WTC11 (cell line): ENCODE measurements at regions not wholly inside any gene's neighbourhood (a gene's known extent, or its start where the extent isn't known, plus 50 kb on each side); places are given as distances from the start of the nearest gene placed in this dataset.

Source experiments
- ATAC-seq: fragments of 200-7000 bp; cut with Tn5 transposase; 2 replicates; pipeline ENCODE4 v1.10.0; 2021; ENCODE audit warnings: mild to moderate bottlenecking, moderate library complexity
- CTCF ChIA-PET: fragments of 300-600 bp; sonication (Branson Sonifier 250); formaldehyde crosslinking; loops from one replicate; lab custom pipeline; 2021; ENCODE audit warnings: antibody characterized with exemption; lab: Charles Lee
- POLR2A ChIA-PET: fragments of 350-600 bp; sonication (Branson Sonifier 250); formaldehyde crosslinking; loops from one replicate; lab custom pipeline; 2021; ENCODE audit warnings: antibody characterized with exemption; lab: Charles Lee
- DNase-seq: peaks from one replicate; pipeline ENCODE4 v3.0.0; 2021; ENCODE audit warnings: low spot score
- H3K27ac Mint-ChIP-seq: 2 replicates; pipeline ENCODE4 v1.8.0; 2021; ENCODE audit warnings: mixed read lengths
- H3K27me3 Mint-ChIP-seq: 2 replicates; pipeline ENCODE4 v1.8.0; 2021; ENCODE audit warnings: low read depth, mild to moderate bottlenecking, moderate library complexity, mixed read lengths
- H3K36me3 Mint-ChIP-seq: 2 replicates; pipeline ENCODE4 v1.8.0; 2021; ENCODE audit warnings: mixed read lengths
- H3K4me1 Mint-ChIP-seq: 2 replicates; pipeline ENCODE4 v1.8.0; 2022; ENCODE audit warnings: mixed read lengths
- H3K4me3 Mint-ChIP-seq: 2 replicates; pipeline ENCODE4 v1.8.0; 2021; ENCODE audit warnings: mild to moderate bottlenecking, moderate library complexity, mixed read lengths
- H3K9me3 Mint-ChIP-seq: 2 replicates; pipeline ENCODE4 v1.8.0; 2021; ENCODE audit warnings: mixed read lengths
- CREM ChIP-seq: sonication (generic); formaldehyde crosslinking; IDR thresholded peaks from 2 replicates; pipeline ENCODE4 v1.8.1; 2022; ENCODE audit warnings: mild to moderate bottlenecking, missing genetic modification reagents, moderate library complexity
- ESRRA ChIP-seq: sonication (generic); formaldehyde crosslinking; IDR thresholded peaks from 2 replicates; pipeline ENCODE4 v1.8.1; 2022; ENCODE audit warnings: mild to moderate bottlenecking, missing genetic modification reagents, borderline replicate concordance
- FOXK1 ChIP-seq: sonication (generic); formaldehyde crosslinking; IDR thresholded peaks from 2 replicates; pipeline ENCODE4 v1.8.0; 2022; ENCODE audit warnings: mild to moderate bottlenecking, moderate library complexity, missing genetic modification reagents
- FOXP4 ChIP-seq: sonication (generic); formaldehyde crosslinking; IDR thresholded peaks from 2 replicates; pipeline ENCODE4 v1.8.0; 2022; ENCODE audit warnings: mild to moderate bottlenecking, missing genetic modification reagents
- GTF2I ChIP-seq: fragments of 250-450 bp; sonication (Bioruptor Pico); conservative IDR thresholded peaks from 2 replicates; pipeline ENCODE4 v1.4.0; 2021; ENCODE audit warnings: mild to moderate bottlenecking
- NR2C2 ChIP-seq: sonication (generic); formaldehyde crosslinking; IDR thresholded peaks from 2 replicates; pipeline ENCODE4 v1.8.0; 2022; ENCODE audit warnings: mild to moderate bottlenecking, missing genetic modification reagents
- OVOL2 ChIP-seq: fragments of 250-450 bp; sonication (Bioruptor Pico); IDR thresholded peaks from 2 replicates; pipeline ENCODE4 v1.9.0; 2021; ENCODE audit warnings: mild to moderate bottlenecking, borderline replicate concordance
- SMAD4 ChIP-seq: sonication (generic); formaldehyde crosslinking; IDR thresholded peaks from 2 replicates; pipeline ENCODE4 v1.8.0; 2022; ENCODE audit warnings: mild to moderate bottlenecking, missing genetic modification reagents
- SP1 ChIP-seq: sonication (generic); formaldehyde crosslinking; conservative IDR thresholded peaks from 2 replicates; pipeline ENCODE4 v1.8.1; 2022; ENCODE audit warnings: missing genetic modification reagents
- TCF7 ChIP-seq: sonication (generic); formaldehyde crosslinking; IDR thresholded peaks from 2 replicates; pipeline ENCODE4 v1.8.0; 2022; ENCODE audit warnings: mild to moderate bottlenecking, low read depth, missing genetic modification reagents, moderate library complexity
- ZBTB21 ChIP-seq: sonication (generic); formaldehyde crosslinking; IDR thresholded peaks from 2 replicates; pipeline ENCODE4 v1.8.1; 2023; ENCODE audit warnings: mild to moderate bottlenecking, missing genetic modification reagents, borderline replicate concordance
- ZNF232 ChIP-seq: sonication (generic); formaldehyde crosslinking; IDR thresholded peaks from 2 replicates; pipeline ENCODE4 v1.8.0; 2022; ENCODE audit warnings: mild to moderate bottlenecking, missing genetic modification reagents
- ZNF416 ChIP-seq: fragments of 250-450 bp; sonication (Bioruptor Pico); IDR thresholded peaks from 2 replicates; pipeline ENCODE4 v1.9.0; 2021; ENCODE audit warnings: mild to moderate bottlenecking, inconsistent platforms
- ZNF423 ChIP-seq: fragments of 250-450 bp; sonication (Bioruptor Pico); IDR thresholded peaks from 2 replicates; pipeline ENCODE4 v2.1.2; 2022; ENCODE audit warnings: mild to moderate bottlenecking, moderate library complexity
- ZNF532 ChIP-seq: fragments of 250-450 bp; sonication (Bioruptor Pico); IDR thresholded peaks from 2 replicates; pipeline ENCODE4 v1.9.0; 2021; ENCODE audit warnings: mild to moderate bottlenecking, borderline replicate concordance
- ZNF671 ChIP-seq: fragments of 250-450 bp; sonication (Bioruptor Pico); IDR thresholded peaks from 2 replicates; pipeline ENCODE4 v1.8.0; 2021; ENCODE audit warnings: mild to moderate bottlenecking
- TF ChIP-seq, protein P1 (sequence below): sonication (generic); formaldehyde crosslinking; IDR thresholded peaks from 2 replicates; pipeline ENCODE4 v1.8.1; 2023; ENCODE audit warnings: mild to moderate bottlenecking, missing genetic modification reagents
- TF ChIP-seq, protein P2 (sequence below): sonication (generic); formaldehyde crosslinking; IDR thresholded peaks from 2 replicates; pipeline ENCODE4 v1.8.1; 2022; ENCODE audit warnings: missing genetic modification reagents, borderline replicate concordance

DNA sequence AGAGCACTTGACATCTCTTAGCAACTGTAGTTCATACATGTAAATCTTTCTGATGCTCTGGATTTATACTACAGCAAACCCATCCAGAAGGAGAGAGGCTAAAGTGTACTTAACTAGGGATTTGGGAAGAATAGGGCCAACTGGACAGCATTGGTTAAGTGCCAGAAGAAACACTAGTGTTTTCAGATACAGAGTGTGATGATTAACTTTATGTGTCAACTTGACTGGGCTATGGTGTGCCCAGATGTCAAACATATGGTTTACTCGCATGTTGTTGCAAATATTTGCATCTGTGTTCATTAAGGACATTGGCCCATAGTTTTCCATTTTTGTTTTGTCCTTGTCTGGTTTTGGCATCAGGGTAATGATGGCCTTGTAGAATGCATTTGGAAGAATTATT lies 384.7 kb upstream of the KCND2 start (continued):
- TF ChIP-seq OVOL2, result no peak

GRCh38 chr7:119890631-119891030 lies 382.3 kb upstream of the KCND2 start:
- no peaks in the 10 kb centered on the region; the same call in 1 of the 2 replicates for H3K36me3 Mint-ChIP-seq
- no peaks in the 10 kb centered on the region for H3K27me3 Mint-ChIP-seq
- H3K4me1 Mint-ChIP-seq, result peaks cover 8% of the 10 kb centered on the region
- TF ChIP-seq, protein P1, sequence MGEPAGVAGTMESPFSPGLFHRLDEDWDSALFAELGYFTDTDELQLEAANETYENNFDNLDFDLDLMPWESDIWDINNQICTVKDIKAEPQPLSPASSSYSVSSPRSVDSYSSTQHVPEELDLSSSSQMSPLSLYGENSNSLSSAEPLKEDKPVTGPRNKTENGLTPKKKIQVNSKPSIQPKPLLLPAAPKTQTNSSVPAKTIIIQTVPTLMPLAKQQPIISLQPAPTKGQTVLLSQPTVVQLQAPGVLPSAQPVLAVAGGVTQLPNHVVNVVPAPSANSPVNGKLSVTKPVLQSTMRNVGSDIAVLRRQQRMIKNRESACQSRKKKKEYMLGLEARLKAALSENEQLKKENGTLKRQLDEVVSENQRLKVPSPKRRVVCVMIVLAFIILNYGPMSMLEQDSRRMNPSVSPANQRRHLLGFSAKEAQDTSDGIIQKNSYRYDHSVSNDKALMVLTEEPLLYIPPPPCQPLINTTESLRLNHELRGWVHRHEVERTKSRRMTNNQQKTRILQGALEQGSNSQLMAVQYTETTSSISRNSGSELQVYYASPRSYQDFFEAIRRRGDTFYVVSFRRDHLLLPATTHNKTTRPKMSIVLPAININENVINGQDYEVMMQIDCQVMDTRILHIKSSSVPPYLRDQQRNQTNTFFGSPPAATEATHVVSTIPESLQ (CRISPR knock-in tag), result no peak
- TF ChIP-seq ZNF671 (CRISPR knock-in tag), result no peak
- ChIA-PET CTCF (no interaction called here), POLR2A (no interaction called here)
- H3K4me3 Mint-ChIP-seq, result no peak overlapping the region
- peaks cover 10% of the 10 kb centered on the region for H3K9me3 Mint-ChIP-seq
- no peak overlapping the region for H3K27ac Mint-ChIP-seq
- DNase-seq (no peak), ATAC-seq (no peak)

DNA sequence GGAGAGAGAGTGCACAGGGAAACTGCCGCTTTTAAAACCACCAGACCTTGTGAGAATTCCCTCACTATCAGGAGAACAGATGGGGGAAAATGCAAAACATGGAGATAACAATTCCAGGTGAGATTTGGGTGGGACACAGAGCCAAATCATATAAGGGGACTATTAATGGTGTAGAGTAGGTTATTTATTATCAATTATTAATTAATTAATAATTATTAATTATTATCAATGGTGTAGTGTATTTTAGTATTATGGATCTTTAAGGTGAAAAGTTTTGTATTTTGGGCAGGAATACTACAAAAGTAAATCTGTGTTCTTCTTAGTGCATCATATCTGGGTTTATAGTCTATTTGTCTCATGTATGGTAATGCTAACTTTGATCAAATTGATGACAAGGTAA lies 377.7 kb upstream of the KCND2 start:
- H3K27me3 Mint-ChIP-seq, result no peaks in the 10 kb centered on the region
- no peak for ATAC-seq
- no peak overlapping the region for H3K4me3 Mint-ChIP-seq
- ChIA-PET POLR2A (no interaction called here), CTCF (no interaction called here)
- H3K27ac Mint-ChIP-seq, result no peak overlapping the region
- DNase-seq, result no peak
- no peaks in the 10 kb centered on the region for H3K36me3 Mint-ChIP-seq
- H3K4me1 Mint-ChIP-seq, result no peaks in the 10 kb centered on the region
- TF ChIP-seq SMAD4 (CRISPR knock-in tag) (no peak), FOXK1 (CRISPR knock-in tag) (no peak), CREM (CRISPR knock-in tag) (no peak), FOXP4 (no peak), ZNF232 (CRISPR knock-in tag) (no peak), SP1 (no peak), TCF7 (CRISPR knock-in tag) (no peak)
- H3K9me3 Mint-ChIP-seq, result peaks cover 13% of the 10 kb centered on the region

- POLR2A ChIA-PET, result no interaction called here
- Mint-ChIP-seq H3K36me3 (no peaks in the 10 kb centered on the region), H3K9me3 (peaks cover 13% of the 10 kb centered on the region), H3K27ac (no peak overlapping the region), H3K4me3 (no peak overlapping the region), H3K4me1 (0 out of 2 replicates have a peak, but pooled peaks cover 2% of the 10 kb centered on the region), H3K27me3 (no peaks in the 10 kb centered on the region)
- CTCF ChIA-PET, result no interaction called here
- ATAC-seq (no peak), DNase-seq (no peak)
- no peak for TF ChIP-seq SP1
- no peak for TF ChIP-seq SMAD4 (CRISPR knock-in tag)
- no peak for TF ChIP-seq ZBTB21 (CRISPR knock-in tag)
- no peak for TF ChIP-seq ZNF532 (CRISPR knock-in tag)
- no peak for TF ChIP-seq ZNF232 (CRISPR knock-in tag)
- TF ChIP-seq ESRRA, result no peak
- TF ChIP-seq, protein P2, sequence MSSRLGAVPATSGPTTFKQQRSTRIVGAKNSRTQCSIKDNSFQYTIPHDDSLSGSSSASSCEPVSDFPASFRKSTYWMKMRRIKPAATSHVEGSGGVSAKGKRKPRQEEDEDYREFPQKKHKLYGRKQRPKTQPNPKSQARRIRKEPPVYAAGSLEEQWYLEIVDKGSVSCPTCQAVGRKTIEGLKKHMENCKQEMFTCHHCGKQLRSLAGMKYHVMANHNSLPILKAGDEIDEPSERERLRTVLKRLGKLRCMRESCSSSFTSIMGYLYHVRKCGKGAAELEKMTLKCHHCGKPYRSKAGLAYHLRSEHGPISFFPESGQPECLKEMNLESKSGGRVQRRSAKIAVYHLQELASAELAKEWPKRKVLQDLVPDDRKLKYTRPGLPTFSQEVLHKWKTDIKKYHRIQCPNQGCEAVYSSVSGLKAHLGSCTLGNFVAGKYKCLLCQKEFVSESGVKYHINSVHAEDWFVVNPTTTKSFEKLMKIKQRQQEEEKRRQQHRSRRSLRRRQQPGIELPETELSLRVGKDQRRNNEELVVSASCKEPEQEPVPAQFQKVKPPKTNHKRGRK (CRISPR knock-in tag), result no peak
- no peak for TF ChIP-seq GTF2I (CRISPR knock-in tag)
- no peak for TF ChIP-seq ZNF423
- no peak for TF ChIP-seq ZNF416 (CRISPR knock-in tag)
- TF ChIP-seq NR2C2, result no peak
Measured at GRCh38 chr7:119896386-119896785, 376.6 kb upstream of the KCND2 start.
